ENCODE measurements at regions not wholly inside any gene's neighbourhood (a gene's known extent, or its start where the extent isn't known, plus 50 kb on each side); places are given as distances from the start of the nearest gene placed in this dataset.
"Not testable (repeated sequence)": the region's sequence is repeated elsewhere in the genome, so short reads cannot be mapped to it uniquely, and the experiment has no call there.

- CTCF ChIA-PET: interaction anchor here (0.5 to 1.8 kb wide), 8 partner anchors 13 to 969 kb away, joined by 3 to 7 read pairs (median 4); partner anchors contain the start of genes CHD6 and LPIN3
- peaks cover 21% of the 10 kb centered on the region for H3K36me3 Mint-ChIP-seq (ENCODE audit: insufficient read depth, unreplicated experiment)
- H3K9me3 Mint-ChIP-seq (ENCODE audit: low read depth, unreplicated experiment): no peaks in the 10 kb centered on the region
- DNase-seq: peak; percentile 79
- H3K27me3 Mint-ChIP-seq (ENCODE audit: unreplicated experiment): peaks cover 6% of the 10 kb centered on the region
- peaks cover 18% of the 10 kb centered on the region for H3K4me1 Mint-ChIP-seq (ENCODE audit: low read depth, unreplicated experiment)
- no TSS peak for BruUV-seq (replicated peaks)
- H3K4me3 Mint-ChIP-seq (ENCODE audit: low read depth, unreplicated experiment): peak overlapping the region; percentile 84
- H3K27ac Mint-ChIP-seq (ENCODE audit: unreplicated experiment): peak overlapping the region; percentile 69
- intact Hi-C loops (cut with micrococcal nuclease; ENCODE audit: unreplicated experiment): loop anchor here (1.0 to 5.0 kb wide), 3 partner anchors 42 to 215 kb away; partner anchors contain the start of gene CHD6
- TF ChIP-seq CTCF (IDR thresholded peaks at IDR 0.05; ENCODE audit: unreplicated experiment): no peak
Measured at GRCh38 chr20:41692479-41693135, 74.4 kb upstream of the CHD6 start.

GRCh38 chr20:41691443-41691842, 73.3 kb upstream of the CHD6 start:
- intact Hi-C loops (cut with micrococcal nuclease; ENCODE audit: unreplicated experiment): loop anchor here (5.0 kb wide), 1 partner anchor 214 kb away; no protein-coding TSS in a partner anchor
- CTCF ChIA-PET: interaction anchor here (1.8 kb wide), 1 partner anchor 47 kb away, joined by 7 read pairs; no protein-coding TSS in a partner anchor
- peaks cover 8% of the 10 kb centered on the region for H3K27me3 Mint-ChIP-seq (ENCODE audit: unreplicated experiment)
- no peak overlapping the region for H3K4me3 Mint-ChIP-seq (ENCODE audit: low read depth, unreplicated experiment)
- DNase-seq: no peak
- peaks cover 15% of the 10 kb centered on the region for H3K4me1 Mint-ChIP-seq (ENCODE audit: low read depth, unreplicated experiment)
- BruUV-seq (replicated peaks): no TSS peak
- no peak overlapping the region for H3K27ac Mint-ChIP-seq (ENCODE audit: unreplicated experiment)
- H3K9me3 Mint-ChIP-seq (ENCODE audit: low read depth, unreplicated experiment): no peaks in the 10 kb centered on the region
- no peak for TF ChIP-seq CTCF (IDR thresholded peaks at IDR 0.05; ENCODE audit: unreplicated experiment)
- H3K36me3 Mint-ChIP-seq (ENCODE audit: insufficient read depth, unreplicated experiment): peaks cover 21% of the 10 kb centered on the region

- CTCF ChIA-PET: no interaction called here
Measured at GRCh38 chr20:41690702-41691101, 72.5 kb upstream of the CHD6 start.

GRCh38 chr20:41686961-41687360, 68.8 kb upstream of the CHD6 start:
- DNase-seq: no peak
- BruUV-seq (replicated peaks): no TSS peak
- intact Hi-C loops (cut with micrococcal nuclease; ENCODE audit: unreplicated experiment): no loop called here
- Mint-ChIP-seq H3K36me3 (ENCODE audit: insufficient read depth, unreplicated experiment) (peaks cover under 1% of the 10 kb centered on the region), H3K27ac (ENCODE audit: unreplicated experiment) (no peak overlapping the region), H3K9me3 (ENCODE audit: low read depth, unreplicated experiment) (no peaks in the 10 kb centered on the region), H3K4me1 (ENCODE audit: low read depth, unreplicated experiment) (peaks cover 7% of the 10 kb centered on the region), H3K4me3 (ENCODE audit: low read depth, unreplicated experiment) (no peak overlapping the region), H3K27me3 (ENCODE audit: unreplicated experiment) (peaks cover 34% of the 10 kb centered on the region)
- TF ChIP-seq CTCF (IDR thresholded peaks at IDR 0.05; ENCODE audit: unreplicated experiment): no peak
- CTCF ChIA-PET: no interaction called here

More at GRCh38 chr20:41690702-41691101, 72.5 kb upstream of the CHD6 start:
- Mint-ChIP-seq H3K27ac (ENCODE audit: unreplicated experiment) (no peak overlapping the region), H3K27me3 (ENCODE audit: unreplicated experiment) (peaks cover 15% of the 10 kb centered on the region), H3K9me3 (ENCODE audit: low read depth, unreplicated experiment) (no peaks in the 10 kb centered on the region), H3K4me1 (ENCODE audit: low read depth, unreplicated experiment) (peaks cover 15% of the 10 kb centered on the region), H3K36me3 (ENCODE audit: insufficient read depth, unreplicated experiment) (peaks cover 21% of the 10 kb centered on the region), H3K4me3 (ENCODE audit: low read depth, unreplicated experiment) (no peak overlapping the region)
- intact Hi-C loops (cut with micrococcal nuclease; ENCODE audit: unreplicated experiment): loop anchor here (5.0 kb wide), 1 partner anchor 213 kb away; no protein-coding TSS in a partner anchor
- DNase-seq: no peak
- no peak for TF ChIP-seq CTCF (IDR thresholded peaks at IDR 0.05; ENCODE audit: unreplicated experiment)
- BruUV-seq (replicated peaks): no TSS peak

GRCh38 chr20:41685145-41685544, 67.0 kb upstream of the CHD6 start:
- H3K4me1 Mint-ChIP-seq (ENCODE audit: low read depth, unreplicated experiment); CTCF ChIA-PET; H3K9me3 Mint-ChIP-seq (ENCODE audit: low read depth, unreplicated experiment); H3K36me3 Mint-ChIP-seq (ENCODE audit: insufficient read depth, unreplicated experiment); H3K27ac Mint-ChIP-seq (ENCODE audit: unreplicated experiment); H3K4me3 Mint-ChIP-seq (ENCODE audit: low read depth, unreplicated experiment); DNase-seq; BruUV-seq (replicated peaks); intact Hi-C loops (cut with micrococcal nuclease; ENCODE audit: unreplicated experiment): not testable (repeated sequence)
- peaks cover 34% of the 10 kb centered on the region for H3K27me3 Mint-ChIP-seq (ENCODE audit: unreplicated experiment)

Data from Calu3 (cell line).